Epithelial cell of proximal tubule (primary cell): ENCODE measurements at regions not wholly inside any gene's neighbourhood (a gene's known extent, or its start where the extent isn't known, plus 50 kb on each side); places are given as distances from the start of the nearest gene placed in this dataset.
A peak's percentile ranks its signal among the peaks of the same experiment; 100 is the strongest.

Experiments used
- DNase-seq: peaks from one replicate; pipeline ENCODE4 v3.0.0-alpha.2; 2011; ENCODE audit warnings: low read depth
- H3K4me3 ChIP-seq: 2 replicates; pipeline ENCODE4 v1.5.1; 2011; ENCODE audit warnings: low read depth, mild to moderate bottlenecking, low read length
- CTCF ChIP-seq: conservative IDR thresholded peaks from 2 replicates; pipeline ENCODE4 v1.5.1; 2012; ENCODE audit warnings: low read depth, mild to moderate bottlenecking, low read length

- no peak overlapping the region for H3K4me3 ChIP-seq
- DNase-seq: no peak
- TF ChIP-seq CTCF: no peak
Observed at GRCh38 chr5:112472614-112473013, 53.5 kb upstream of the EPB41L4A start.

GRCh38 chr5:112473989-112474388 is 54.9 kb upstream of the EPB41L4A start:
- no peak for TF ChIP-seq CTCF
- no peak overlapping the region for H3K4me3 ChIP-seq
- no peak for DNase-seq

- TF ChIP-seq CTCF: no peak
- H3K4me3 ChIP-seq: no peak overlapping the region
- peak; percentile 38 for DNase-seq
Observed at GRCh38 chr5:112475747-112476365, 56.8 kb upstream of the EPB41L4A start.

- no peak for DNase-seq
- H3K4me3 ChIP-seq: no peak overlapping the region
- no peak for TF ChIP-seq CTCF
Observed at GRCh38 chr5:112479418-112479817, 60.3 kb upstream of the EPB41L4A start.

GRCh38 chr5:112480501-112480900 is 61.4 kb upstream of the EPB41L4A start:
- no peak for DNase-seq
- no peak for TF ChIP-seq CTCF
- no peak overlapping the region for H3K4me3 ChIP-seq

- H3K4me3 ChIP-seq: no peak overlapping the region
- TF ChIP-seq CTCF: no peak
- DNase-seq: no peak
Observed at GRCh38 chr5:112483704-112484103, 64.6 kb upstream of the EPB41L4A start.

GRCh38 chr5:112485934-112486355 is 66.9 kb upstream of the EPB41L4A start:
- TF ChIP-seq CTCF: no peak

More at GRCh38 chr5:112485934-112486355, 66.9 kb upstream of the EPB41L4A start:
- H3K4me3 ChIP-seq: no peak overlapping the region
- no peak for DNase-seq
